ENCODE measurements at regions not wholly inside any gene's neighbourhood (a gene's known extent, or its start where the extent isn't known, plus 50 kb on each side); places are given as distances from the start of the nearest gene placed in this dataset.

- TF ChIP-seq CTCF (IDR thresholded peaks at IDR 0.05) (no peak), ZFX (IDR thresholded peaks at IDR 0.05; ENCODE audit: borderline replicate concordance) (no peak)
Observed at GRCh38 chr17:11039342-11039741, 201.5 kb upstream of the PIRT start.

All from 22Rv1 (cell line).